SU-DHL-6 (cell line): ENCODE measurements at regions not wholly inside any gene's neighbourhood (a gene's known extent, or its start where the extent isn't known, plus 50 kb on each side); places are given as distances from the start of the nearest gene placed in this dataset.

Source experiments
- CTCF ChIP-seq: fragments of 200-600 bp; sonication (generic); IDR thresholded peaks from one replicate; pipeline ENCODE4 v1.5.1; 2017; ENCODE audit warnings: antibody characterized with exemption, mild to moderate bottlenecking, low read length, moderate library complexity; ENCODE audit not compliant: insufficient read depth, poor library complexity, severe bottlenecking
- EZH2phosphoT487 ChIP-seq: fragments of 200-600 bp; sonication (generic), shearing (Covaris generic); conservative IDR thresholded peaks from 2 replicates; pipeline ENCODE4 v1.6.1; 2018; ENCODE audit warnings: mild to moderate bottlenecking, antibody characterized with exemption, low read length, moderate library complexity, mixed read lengths

- TF ChIP-seq CTCF (no peak), EZH2phosphoT487 (no peak)
Observed at GRCh38 chr2:6213056-6213780, 521.0 kb downstream of the SOX11 start.
